NCI-H2196 treated with DMSO at 0.1 percent for 48 hours (cell line): ENCODE measurements at regions not wholly inside any gene's neighbourhood (a gene's known extent, or its start where the extent isn't known, plus 50 kb on each side); places are given as distances from the start of the nearest gene placed in this dataset.

ENCODE experiments used
- DNase-seq: peaks from one replicate; lab custom pipeline; 2025; ENCODE audit not compliant: unreplicated experiment; lab: John Stamatoyannopoulos, UW

DNA sequence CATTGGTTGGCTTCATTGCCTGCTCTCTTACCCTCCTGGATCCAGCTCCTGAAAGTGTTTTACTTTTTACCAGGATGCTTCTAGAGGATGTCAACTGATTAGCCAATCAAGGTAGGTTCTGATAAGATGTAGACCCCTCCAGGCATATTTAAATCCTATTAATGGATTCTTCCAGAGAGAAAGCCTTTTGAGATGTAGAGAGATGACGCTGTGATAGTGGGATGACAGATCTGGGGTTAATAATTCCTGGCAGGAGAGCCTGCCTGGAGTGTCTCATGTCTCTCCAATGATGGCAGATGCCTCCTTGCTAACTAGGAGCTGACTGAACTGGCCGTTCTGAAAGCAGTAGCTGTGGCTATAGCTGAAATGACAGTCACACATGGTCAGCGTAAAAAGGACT is 116.9 kb upstream of the DTNBP1 start:
- DNase-seq: no peak

DNA sequence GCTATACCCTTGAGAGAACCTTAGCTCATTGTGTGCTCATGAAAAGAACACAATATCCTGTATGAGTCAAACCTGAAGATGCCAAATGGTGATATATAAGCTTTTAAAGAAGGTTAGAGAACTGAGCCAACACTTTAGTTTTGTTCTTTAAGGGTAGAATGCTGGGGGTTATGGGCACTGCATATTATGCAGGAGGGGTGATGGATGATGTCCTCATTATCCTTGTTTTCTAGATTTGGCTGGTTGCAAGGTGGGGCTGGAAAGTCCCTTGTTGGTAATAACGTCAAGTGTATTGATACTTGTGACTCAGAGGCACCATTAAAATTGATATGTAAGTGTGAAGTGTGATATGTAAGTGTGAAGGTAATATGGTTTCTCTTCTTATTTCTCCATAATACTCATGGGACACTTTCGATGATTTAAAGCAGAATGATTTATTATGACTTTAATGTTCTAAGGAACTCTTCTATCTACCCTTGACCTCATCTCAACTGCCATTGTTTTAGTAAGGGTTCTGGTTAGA is 113.7 kb upstream of the DTNBP1 start:
- no peak for DNase-seq

- DNase-seq: no peak
These were observed 112.9 kb upstream of the DTNBP1 start for GRCh38 chr6:15775741-15776140.

GRCh38 chr6:15775076-15775634 is 112.3 kb upstream of the DTNBP1 start:
- DNase-seq: no peak

DNA sequence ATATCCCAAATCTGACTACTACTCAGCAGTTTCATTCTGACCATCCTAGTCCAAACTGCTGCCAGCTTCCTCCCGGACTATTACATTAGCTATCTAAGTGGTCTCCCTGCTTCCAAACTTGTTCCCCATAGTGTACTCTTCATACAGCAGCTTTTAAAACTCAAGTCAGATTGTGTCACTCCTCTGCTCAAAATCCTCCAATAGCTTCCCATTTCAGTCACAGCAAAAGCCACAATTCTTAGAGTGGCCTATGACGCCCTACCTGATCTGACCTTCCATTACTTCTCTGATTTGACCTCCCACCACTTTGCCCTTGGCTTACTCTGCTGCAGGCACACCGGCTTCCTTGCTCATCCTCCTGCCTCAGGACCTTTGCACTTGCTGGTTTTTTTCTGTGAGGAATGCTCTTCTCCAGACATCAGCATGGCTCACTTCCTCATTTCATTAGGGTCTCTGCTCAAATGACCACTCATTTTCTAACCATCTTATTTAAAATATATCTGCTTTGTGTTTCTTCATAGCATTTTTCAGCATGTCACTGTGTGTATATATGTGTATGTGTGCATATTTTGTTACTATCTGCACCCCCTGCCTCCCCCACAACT is 111.1 kb upstream of the DTNBP1 start:
- DNase-seq: no peak

DNA sequence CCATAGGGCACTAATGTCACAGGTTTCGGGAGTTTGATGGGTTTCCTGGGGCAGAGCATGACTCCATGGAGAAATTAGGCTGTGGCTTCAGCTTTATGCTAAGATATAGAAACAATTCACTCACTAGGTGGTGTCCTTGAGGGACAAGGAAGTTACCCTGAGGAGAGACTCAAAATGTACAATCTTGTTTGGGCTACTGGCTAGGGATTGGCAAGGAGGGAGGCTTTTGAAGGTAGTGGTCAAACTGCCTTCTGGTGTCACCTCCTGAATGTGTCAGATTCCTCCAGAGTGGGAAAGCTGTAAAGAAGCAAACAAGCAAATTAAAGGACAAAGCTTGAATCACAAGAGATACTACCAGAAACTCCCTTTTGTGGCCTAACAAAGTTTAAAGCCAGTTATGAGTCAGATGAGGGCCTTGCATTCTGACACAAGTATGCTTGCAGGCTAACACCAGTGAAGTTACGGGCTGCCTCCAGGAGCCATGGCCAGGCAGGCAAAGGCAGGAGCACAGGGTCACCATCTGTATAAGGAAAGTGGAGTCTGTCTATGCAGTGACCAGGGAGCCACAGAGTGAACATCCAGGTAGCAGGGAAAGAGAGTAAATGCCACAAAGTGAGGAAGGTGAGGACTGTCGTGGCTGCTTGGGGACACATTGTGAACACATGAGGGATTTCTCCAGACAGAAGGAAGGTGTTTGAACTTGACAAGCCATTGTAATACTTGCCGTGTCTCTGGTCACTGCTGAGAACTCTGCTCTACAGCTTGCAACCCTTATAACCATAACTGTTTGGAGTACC is 107.7 kb upstream of the DTNBP1 start:
- no peak for DNase-seq

- no peak for DNase-seq
These were observed 106.7 kb upstream of the DTNBP1 start for GRCh38 chr6:15769511-15770018.

- DNase-seq: no peak
These were observed 106.2 kb upstream of the DTNBP1 start for GRCh38 chr6:15768999-15769398.

DNA sequence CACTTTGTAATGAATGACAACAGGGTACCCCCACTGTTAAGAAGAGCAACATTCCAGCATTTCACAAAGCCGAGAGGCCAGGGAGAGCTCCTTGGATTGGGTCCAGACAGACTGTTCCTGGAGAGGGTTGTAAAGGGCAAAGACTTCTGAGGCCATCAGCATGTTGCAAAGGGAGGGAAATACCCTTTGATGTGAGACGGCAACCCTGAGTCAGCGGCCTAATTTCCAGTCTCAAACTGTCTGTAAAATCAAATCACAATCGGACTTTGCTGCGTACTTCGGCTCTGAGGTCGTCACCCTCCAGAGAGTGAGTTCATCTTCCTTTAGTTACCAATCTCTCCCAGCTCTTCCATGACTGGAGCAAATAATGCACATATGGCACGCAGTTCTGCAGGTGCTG is 101.0 kb upstream of the DTNBP1 start:
- no peak for DNase-seq

- DNase-seq: no peak
These were observed 100.5 kb upstream of the DTNBP1 start for GRCh38 chr6:15763364-15763763.

DNA sequence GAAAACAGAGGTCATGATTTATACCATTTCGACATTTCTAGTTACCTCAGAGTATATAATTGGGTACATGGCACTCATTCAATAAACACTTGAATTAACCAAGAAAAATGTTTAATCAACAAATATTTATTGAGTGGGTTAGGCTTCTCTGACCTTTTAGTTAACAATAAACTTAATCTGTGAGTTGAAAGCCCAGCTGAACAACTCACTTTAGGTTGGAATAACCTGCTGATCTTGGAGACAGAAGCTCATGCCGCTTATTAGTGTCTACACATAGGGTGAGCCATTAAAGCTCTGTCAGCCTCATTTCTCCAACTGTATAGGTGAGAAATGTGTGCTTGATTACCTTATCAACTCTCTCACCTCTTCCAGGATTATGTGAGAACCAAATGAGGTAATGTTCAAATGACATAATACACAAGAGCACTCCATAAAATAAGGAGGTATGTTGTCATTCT is 98.2 kb upstream of the DTNBP1 start:
- DNase-seq: no peak

- no peak for DNase-seq
These were observed 95.9 kb upstream of the DTNBP1 start for GRCh38 chr6:15758631-15759215.

GRCh38 chr6:15755526-15755925 is 92.7 kb upstream of the DTNBP1 start:
- no peak for DNase-seq

DNA sequence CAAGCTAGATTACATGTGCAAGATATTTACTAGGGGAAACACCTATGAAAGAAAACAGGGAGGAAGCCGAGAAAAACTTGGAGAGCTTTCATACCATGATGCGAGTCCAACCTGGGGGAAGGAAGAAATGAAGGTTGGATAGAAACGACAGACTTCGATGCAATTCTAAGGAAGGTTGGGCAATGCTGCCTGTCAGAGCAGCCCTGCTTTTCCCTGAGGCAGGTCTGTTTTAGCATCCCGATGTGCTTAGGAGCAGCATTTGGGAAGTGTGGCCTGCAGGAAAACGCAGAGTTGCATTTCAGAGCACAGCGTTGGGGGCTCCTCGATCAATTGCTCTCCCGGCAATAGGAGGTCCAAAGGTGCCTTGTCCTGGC is 91.9 kb upstream of the DTNBP1 start:
- DNase-seq: no peak

DNA sequence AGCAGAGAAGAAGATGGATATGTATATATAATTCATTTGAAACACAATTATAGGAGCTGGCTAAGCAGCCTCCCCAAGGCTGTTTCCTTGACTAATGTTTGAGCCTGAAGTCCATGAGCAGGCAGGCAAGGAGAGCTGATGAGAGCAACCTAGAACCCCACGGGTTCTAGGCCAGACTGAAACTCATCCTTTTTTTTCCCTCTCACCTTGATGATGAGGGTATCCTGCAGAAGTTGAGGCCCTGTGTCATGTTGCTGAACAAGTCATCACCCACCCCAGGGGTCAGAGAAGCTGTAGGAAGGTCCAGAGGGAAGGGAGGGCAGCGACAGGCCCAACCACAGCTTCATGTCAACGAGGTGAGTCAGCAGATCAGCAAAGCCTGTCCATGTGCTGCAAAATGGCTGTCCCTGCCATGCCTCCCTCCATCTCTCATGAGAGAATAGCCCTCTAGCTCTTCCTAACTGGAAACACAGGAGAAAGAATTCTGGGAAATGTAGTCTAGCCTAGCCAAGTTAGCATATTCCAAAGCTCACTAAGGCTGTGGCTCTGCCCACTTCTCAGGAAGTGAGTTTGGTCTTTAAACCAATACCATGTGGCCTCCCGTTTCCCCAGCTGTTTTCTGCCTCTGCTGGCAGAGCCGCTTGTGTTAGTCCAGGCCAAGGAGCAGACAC is 91.3 kb upstream of the DTNBP1 start:
- no peak for DNase-seq

DNA sequence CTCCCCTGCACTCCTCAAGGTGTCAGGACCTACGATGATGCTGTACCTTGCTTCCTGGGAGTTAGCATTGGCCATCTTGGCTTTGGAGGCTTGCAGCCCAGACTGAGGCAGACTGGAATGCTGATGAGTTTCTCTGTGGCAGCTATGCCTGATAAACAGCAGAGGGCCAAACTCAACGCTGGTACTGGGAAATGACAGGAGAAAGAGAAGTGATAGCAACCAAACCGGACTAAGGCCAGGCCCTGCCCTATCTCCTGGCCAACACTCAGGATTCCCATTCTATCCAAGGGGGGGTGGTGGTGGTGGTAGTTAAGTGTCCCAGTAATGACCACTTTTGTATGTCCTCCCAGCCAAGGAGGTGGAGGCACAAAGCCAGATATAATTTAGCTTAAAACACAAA is 90.0 kb upstream of the DTNBP1 start:
- no peak for DNase-seq

DNA sequence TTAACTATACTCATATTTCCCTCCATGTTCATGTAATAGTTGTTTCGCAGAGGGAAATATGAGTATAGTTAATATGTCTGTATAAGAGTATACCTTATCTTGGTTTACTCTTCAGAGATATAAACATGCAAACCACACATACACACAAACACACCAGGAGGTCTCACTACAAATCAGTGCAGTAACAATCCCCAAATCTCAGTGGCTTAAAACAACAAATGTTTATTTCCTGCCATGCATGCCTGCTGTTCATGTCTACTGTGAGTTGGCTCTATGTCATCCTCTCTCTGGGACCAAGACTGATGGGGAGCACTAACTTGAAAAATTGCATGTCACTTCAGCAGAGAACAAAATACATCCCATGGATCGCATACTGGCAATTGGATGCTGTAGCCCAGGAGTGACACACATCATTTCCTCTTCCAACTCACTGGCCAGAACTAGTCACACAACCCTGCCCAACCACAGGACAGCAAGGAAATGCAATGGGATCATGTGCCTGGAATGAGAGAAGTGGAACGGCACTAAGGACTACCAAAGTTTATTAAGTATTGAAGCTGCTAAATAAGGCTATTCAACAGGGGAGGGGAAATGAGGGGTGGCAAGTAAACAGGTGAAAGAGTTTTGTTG is 89.0 kb upstream of the DTNBP1 start:
- DNase-seq: no peak

- DNase-seq: no peak
These were observed 85.5 kb upstream of the DTNBP1 start for GRCh38 chr6:15748341-15748740.

DNA sequence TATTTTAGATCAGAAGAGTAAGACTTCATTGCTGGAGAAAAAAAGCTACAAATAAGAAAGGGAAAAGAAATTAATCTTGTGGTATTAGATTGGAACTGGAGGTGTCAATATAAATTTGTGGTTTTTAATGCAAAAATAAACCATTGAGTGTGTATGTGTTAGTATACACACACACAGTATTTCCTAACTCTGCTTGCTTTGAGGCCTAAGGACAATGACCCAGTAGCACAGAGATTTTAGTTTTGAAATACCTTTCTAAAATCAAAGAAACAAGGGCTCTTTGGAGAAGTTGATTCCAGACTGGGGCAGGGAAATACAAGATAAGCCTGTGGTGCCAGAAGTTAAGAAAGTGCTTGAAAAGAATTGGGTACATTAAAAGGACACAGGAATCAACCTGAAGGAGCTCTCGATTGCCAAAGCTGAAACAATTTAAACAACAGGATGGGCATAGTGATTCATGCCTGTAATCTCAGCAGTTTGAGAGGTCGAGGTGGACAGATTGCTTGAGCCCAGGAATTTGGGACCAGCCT is 84.6 kb upstream of the DTNBP1 start:
- no peak for DNase-seq

GRCh38 chr6:15745781-15746180 is 83.0 kb upstream of the DTNBP1 start:
- no peak for DNase-seq
